NCI-H345 treated with DMSO at 0.1 percent for 48 hours (cell line): ENCODE measurements at regions not wholly inside any gene's neighbourhood (a gene's known extent, or its start where the extent isn't known, plus 50 kb on each side); places are given as distances from the start of the nearest gene placed in this dataset.

ENCODE experiments used
- DNase-seq: peaks from one replicate; lab custom pipeline; 2025; ENCODE audit not compliant: unreplicated experiment; lab: John Stamatoyannopoulos, UW

DNA sequence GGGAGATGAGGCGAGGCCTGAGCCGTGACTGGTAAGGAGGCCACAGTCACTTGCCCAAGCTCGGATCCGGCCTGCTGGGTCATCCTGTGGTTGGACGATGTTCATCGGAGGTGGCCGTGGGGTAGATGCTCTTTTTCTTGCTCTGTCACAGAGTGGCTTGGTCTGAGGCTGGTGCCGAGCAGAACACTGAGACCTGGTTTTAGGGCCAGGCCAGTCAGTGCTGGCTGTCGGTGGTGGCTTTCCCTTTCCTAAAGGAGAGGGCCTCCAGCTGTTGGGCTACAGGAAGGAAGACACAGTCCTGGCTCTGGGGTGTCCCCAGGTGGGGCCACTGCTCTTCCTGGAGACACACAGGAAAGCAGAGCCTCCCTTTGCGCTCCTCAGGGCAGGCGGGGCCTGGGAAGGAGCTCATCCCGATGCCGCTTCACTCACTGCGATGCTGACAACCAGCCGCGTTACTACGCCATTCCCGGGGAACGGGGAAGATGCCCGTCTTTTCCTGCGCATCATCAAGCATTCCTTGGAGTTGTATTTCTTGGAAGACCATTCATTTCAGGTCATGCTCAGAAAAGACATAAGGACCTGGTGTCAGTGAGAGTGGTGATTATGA, 254.8 kb upstream of the IRX4 start:
- DNase-seq, result no peak

DNA sequence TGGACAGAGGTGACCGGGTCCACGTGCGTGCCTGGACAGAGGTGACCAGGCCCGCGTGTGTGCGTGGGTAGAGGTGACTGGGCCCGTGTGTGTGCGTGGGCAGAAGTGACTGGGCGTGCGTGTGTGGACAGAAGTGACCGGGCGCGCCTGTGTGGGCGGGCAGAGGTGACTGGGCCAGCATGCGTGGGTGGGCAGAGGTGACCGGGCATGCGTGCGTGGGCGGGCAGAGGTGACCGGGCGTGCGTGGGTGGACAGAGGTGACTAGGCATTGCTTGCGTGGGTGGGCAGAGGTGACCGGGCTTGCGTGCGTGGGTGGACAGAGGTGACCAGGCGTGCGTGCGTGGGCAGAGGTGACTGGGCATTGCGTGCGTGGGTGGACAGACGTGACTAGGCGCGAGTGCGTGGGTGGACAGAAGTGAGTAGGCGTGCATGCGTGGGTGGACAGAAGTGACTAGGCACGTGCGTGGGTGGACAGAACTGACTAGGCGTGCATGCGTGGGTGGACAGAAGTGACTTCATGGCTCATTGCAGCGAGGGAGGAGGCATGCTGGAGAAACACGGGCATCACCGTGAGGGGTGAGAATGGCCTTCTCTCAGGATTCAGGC, 254.1 kb upstream of the IRX4 start:
- DNase-seq, result no peak

DNA sequence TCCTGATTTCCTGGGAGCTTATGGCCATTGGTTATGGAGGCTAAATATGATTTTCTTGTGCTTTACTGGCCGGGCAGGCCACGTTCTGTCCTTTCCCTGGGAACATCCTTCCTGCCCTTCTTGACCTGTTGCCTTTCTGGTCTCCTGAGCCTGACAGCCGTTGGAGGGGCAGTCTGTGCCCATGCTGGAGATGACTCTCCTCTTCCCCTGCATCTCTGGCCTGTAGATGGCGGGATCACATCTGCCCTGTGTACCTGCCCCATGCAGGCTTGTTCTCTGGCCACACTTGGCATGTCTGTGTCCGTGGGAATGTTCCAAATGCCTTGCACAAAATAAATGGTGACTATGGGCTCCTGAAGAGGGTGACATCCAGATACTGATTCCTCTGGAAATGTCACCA, 253.1 kb upstream of the IRX4 start:
- no peak for DNase-seq

DNA sequence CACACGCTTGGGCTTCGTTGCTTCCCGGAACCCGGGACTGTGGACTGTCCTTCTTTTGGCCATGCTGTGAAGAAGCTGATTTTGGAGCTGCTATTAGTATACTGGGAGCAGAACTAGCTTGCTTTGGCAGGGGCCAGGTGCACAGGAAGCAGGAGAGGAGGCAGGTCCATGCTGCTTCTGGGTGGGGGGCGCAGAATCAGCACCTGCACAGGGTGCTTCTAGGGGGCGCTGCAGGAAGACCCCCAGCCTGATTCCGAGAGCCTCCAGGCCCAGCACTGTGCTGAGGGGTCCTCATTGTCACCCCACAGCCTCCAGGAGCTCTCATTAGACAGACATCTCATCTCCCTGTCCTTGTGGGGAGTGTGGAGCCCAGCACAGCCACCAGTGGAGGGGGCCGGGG, 252.6 kb upstream of the IRX4 start:
- DNase-seq, result no peak

DNA sequence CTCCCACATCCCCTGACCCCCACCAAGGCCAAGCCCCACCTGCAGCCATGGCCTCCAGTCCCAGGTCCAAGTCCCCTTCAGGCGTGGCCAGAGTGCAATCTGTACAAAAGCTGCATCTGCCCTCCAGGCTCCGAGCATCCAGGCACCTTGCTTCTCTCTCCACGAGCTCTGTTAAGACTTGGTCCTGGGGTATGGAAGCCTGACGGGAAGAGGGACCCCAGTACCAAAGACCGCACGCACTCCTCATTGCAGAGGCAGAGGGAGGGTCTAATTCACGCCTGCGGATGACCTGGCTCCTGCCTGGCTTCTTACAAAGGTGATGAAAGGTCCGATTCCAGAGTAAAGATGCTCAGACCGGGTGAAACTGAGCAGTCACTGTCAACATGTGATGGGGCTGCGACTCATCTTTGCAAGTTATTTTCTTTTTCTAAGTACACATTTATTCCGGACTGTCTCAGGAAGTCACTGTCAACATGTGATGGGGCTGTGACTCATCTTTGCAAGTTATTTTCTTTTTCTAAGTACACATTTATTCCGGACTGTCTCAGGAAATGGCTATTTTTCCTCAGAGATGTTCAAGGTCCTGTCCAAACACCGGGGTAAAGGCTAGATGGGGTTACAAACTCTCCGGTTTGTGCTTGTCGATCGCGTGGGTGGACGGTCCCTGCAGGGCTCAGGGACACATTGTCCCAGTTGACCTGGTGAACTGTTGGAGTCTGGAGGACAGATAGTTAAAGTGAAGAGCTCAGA, 252.0 kb upstream of the IRX4 start:
- DNase-seq, result no peak

DNA sequence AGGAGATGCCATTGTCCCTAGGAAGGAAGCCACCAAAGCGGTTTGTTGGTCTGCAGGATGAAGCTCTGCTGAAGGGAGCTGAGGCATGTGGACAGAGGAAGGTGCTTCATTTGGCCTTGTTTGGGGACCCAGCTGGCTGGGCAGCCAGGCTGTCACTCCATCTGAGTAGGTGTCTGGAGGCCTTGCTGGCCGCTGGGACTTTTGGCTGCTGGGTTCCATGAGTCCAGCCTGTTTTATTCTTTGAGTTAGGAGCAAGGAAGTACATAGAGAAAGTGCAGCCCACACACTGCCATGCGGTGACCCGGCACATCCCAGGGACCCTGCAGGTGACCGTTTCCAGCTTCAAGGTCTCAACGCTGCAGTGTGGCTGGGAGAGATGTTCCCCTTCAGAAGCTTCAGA, 251.2 kb upstream of the IRX4 start:
- no peak for DNase-seq

DNA sequence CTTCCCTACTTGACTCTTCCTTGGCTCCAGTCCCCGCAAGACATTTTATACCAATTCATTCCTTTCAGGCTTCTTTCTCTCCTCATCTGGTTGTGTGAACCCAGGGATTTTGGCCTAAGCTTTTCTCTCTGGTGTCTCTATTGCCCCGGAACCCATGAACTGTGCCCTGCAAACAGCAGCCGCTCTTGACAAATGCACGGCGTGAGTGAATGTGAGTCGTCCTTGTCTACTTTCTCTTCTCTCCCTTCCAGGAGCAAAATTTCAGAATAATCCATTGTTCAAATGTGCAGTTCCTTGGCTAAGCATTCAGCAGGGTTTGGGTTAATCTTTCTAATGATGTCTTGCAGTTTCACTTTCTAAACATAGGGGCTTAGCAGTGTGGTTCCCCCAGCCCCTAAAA, 250.4 kb upstream of the IRX4 start:
- no peak for DNase-seq

DNA sequence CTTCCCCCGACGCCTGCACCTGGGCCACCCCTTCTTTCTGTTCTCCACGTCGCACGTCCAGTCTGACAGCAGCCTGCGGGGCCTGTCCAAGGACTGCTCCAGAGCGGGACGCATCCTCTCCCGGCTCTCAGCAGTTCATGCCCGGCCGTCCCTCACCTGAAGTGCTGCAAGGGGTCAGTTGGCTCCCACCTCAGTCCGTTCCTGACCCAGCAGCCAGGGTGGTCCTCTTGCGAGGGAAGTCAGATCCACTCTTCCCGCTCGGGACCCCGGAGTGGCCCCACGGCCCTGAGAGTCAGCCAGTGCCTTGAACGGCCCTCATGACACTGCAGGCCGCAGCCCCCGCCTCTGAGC, 249.7 kb upstream of the IRX4 start:
- no peak for DNase-seq

DNA sequence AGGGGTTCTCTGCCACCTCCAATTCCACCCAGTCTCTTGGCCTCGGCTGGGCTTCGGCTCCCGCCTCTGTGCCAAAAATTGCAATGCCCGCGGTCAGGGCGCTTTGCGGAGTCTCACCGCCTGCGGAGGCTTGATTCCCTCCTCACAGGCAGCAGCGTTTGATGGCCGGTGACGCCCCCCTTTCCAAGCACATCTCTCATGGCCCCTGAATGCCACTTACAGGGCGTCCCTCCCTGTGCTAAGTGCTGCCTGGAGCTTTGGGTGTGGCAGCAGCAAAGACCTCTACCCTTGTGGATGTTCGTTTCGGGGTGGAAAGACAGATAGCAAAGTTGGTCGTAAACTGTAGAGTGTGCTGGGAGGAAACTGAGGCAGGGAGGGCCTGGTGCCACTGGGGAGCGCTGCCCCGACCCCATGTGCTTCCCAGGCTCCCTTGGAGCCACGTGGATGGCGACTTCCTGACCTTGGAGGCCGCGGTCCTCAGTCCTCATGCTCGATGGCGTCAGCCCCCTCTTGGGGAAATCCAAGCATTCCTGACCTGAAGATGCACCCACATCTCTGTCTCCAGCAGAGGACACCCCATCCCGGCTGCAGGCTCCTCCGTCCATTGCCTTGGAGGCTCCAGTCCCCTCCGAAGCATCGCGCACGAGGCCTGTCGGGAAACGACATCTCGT, 249.2 kb upstream of the IRX4 start:
- DNase-seq, result no peak

DNA sequence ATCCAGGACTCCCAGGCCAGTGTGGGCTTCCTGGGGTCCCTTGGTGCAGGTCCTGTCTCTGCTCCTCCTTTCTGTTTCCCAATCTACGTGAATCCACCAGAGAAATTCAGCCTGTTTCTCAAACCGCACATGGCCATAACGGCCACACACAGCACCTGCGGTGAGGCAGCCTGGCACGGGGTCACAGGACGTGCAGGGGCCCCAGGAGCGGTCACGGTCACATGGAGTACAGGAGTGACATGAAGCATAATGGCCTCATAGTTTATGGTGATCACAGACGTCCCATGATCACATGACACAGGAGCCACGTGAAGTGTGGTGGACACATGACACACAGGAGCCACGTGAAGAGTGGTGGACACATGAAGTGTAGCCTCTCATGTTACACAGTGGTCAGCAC, 248.5 kb upstream of the IRX4 start:
- DNase-seq, result no peak

DNA sequence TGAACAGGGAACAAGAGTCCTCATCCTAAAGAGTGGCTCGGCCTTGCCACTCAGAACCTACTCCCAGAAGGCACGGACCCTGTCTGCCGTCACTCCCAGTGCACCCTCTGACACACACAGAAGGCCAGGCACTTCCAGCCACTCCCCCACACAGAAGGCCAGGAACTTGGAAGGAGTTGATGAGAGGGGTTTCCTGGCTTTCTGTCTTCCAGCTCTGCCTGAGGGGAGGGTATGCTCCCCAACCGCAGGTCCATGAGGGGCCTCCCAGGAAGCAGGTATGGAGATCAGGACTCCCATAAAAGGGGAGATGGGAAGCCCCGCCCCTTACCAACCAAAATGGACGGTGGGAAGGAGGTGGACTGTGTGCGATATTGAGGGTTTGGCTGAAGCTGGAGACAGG, 247.6 kb upstream of the IRX4 start:
- no peak for DNase-seq

DNA sequence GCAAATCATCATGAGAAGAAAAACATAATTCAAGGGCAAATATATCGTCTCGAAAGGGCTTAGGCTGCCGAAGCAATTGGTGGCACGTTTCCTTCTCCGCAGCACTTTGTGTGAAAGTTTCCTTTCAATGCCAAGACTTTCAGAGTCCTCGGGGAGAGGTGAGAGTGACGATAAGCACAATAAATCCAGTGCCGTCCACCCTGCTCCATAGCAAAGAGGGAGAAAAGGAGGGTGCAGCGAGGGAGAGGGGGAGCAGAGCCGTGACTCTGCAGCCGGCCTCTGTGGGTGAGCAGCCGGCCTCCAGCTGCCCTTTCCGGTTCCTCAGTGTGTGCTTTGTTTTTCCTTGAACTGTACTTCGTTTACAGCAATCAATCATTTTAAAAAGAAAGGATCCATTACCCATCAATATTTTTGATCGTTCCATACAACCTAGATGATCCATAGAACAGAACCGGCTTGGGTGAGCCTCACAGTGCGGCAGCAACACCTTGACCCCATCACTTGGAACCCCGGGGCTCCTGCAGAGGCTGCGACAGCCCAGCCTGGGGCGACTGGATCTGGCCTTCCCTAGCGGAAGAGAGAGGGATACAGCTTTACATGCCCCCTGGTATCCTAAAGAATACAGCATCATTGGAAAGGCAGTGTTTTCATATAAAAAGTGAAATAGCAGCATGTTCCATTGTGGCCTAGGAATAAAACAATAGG, 247.0 kb upstream of the IRX4 start:
- DNase-seq, result no peak

DNA sequence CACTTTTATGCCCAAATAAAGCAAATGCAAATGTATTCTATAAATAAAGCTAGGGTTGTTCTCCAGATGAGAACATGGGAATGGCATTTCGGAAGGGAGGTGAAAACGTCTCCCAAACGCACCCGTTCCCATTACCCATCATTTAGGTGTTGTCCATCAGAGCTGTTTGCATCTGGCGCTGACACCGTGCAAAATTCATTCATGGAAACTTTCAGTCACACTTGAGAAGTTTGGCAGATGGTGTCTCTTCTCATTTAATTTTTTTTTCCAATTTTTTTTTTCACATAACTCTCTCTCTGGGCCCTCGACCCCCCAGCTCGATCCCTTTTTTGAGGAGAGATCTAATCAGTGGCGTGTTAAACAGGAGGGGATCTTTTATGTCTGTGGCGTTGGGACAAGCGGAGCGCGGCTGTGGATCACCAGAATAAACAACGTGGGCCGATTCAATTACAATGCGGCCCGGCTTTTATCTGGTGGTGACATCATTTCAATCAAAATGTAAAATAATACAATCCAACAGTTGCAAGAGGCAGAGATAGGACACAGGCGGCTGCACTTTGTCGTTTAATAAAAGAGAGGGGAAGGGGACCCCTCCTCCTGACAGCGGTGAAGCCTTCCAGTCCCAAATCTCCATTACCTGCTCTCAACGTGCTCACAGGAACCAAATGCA, 246.1 kb upstream of the IRX4 start:
- DNase-seq, result no peak

DNA sequence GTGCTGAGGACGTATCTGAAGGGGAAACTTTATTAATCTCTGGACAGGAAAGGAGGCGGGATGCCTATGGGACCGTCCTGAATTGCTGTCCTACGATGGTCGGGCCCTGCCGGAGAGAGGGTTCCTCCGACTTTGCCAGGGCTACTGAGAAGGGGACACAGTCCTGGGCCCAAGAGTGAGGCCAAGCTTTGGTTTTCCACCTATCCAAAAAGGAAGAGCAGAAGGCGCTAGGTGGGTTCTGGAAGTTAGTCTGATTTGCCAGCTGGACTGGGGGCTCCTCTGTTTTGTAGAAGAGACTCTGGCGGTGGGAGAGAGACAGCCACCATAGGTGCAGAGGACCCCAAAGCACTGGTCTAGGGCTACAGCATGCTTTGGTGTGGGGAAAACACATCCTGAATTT, 243.8 kb upstream of the IRX4 start:
- DNase-seq, result no peak

DNA sequence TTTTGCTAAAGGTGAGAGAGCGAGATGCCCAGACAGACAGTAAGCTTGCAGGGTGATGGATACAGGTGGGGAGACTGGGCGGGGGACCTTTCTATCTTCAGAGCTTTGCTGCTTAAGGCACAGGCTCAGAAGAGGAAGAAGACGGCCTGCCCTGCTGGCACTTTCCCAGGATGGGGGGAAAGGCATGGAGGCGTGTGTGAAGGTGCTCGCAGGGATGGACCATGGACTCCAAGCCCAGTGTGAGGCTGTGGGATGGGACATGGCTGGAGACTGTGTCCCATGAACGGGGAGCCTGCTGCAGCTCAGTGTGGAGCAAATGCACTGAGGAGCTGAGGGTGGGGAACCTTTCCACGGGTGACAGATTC, 243.2 kb upstream of the IRX4 start:
- DNase-seq, result no peak

DNA sequence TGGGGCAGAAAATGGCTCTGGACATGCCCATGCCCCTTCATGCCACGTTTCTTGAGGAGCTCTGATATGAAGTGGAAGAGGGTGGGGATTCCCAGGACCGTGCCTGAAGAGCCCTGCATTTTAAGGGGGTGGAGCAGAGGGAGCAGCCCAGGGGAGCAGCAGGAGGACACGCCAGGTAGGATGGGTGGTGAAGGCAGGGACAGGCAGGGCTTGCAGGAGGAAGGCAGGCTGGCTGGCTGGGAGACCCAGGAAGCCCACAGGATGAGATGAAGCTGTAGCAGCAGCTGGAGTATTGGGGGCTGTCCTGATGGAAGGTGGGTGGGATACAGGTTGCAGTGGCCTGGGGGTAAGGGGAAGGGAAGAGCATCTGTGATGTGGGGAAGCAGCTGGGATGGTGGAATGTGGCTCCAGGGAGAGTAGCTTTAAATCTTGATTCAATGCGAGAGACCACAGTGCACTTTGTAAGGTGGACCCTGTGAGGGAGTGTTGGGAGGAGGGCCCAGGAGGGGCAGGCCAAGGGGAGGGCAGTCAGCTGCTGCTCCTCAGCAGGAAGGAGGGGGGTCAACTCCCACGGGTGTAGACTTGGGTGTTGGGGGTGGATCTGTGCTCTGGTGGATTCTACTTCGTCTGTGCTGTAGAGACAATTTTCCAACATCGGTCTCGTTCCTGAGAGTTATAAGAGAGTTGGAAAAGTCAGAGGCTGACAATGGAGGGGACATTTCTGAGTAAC, 242.6 kb upstream of the IRX4 start:
- DNase-seq, result no peak

DNA sequence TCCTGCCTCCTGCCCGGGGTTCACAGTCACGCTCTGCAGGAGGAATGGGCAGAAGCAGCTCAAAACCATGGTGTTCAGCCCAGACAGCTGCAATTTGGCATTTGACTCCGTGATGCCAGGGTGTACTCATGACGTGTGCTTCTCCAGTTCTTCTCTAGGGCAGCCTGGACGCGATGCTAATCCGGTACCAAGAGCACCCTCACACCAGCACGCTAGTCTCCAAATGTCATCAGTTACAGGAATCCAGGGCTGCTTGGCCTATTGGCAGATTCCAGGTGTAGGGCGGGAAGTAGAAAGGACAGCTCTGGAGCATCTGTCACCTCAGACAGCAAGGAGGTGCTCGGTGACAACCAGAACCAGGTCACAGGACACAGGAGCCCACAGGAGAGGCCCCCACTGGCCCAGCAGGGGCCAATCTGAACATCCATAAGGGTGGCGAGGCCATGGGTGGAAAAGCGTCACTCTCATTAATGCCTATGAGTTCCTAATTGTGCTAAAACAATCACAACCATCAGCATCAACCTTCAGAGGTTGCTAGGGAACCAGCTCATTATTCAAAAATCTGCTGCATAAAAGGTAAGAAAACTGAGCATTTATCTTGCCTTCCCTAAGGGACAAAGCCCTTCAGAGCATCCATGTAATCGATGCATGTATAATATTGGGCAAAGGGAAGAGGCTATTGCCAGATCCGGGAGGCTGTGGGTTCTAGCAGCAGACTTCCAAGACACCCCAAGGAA, 241.9 kb upstream of the IRX4 start:
- no peak for DNase-seq

DNA sequence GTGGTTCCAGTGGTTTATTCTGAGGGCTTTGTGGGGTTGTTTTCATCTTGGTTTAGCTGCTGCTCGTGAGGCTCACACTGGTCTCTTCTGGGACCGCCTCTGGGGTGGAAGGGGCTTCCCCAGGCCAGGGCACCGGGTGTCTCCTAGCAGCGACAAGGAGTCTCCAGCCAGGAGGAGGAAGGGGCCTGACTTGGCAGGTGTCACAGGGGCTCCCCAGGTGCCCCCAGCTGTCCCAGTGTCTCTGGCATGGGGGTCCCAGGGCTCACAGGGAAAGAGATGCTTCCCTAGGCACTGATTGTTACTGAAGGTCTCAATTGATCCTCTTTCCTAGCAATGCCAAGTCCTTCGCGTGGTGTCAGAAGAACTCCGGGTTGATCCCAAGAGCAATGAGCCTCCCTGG, 241.1 kb upstream of the IRX4 start:
- DNase-seq, result no peak

DNA sequence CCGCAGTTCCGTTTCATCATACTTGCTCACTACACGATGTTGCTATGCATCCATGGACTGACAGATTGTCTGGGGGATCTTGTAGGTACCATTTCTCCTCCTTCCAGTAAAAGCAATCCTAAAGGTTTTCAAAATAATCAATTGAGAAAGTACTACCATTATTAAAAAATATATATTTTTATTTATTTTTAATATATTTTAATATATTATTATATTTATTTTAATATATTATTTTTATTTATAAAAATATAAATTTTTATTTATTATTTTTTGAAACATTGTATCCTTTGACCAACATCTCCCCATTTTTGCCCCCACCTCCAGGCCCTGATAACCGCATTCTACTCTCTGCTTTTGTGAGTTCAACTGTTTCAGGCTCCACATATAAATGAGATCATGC, 237.6 kb upstream of the IRX4 start:
- no peak for DNase-seq

DNA sequence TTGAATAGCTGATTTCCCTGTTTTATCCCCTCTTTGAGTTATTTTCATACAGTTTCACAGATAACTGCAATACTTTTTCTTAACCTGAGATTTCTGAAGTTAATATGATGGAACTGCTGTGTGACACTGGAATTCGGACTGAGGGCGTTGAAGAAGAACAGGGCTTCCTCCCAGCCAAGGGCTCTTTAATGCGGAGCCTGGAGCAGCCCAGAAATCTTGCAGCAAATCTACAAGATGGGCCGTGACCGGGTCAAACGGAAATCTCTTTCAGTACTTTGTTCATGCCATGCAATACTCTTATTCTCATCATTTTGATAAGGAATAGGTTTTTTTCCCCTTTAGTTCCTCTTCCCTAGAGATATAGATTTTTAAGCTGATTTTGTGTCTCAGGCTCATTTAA, 236.8 kb upstream of the IRX4 start:
- DNase-seq, result no peak
